ENCODE measurements at regions not wholly inside any gene's neighbourhood (a gene's known extent, or its start where the extent isn't known, plus 50 kb on each side); places are given as distances from the start of the nearest gene placed in this dataset.

GRCh38 chr18:78697446-78697845 is 282.2 kb upstream of the SALL3 start:
- DNase-seq (ENCODE audit: low read depth): no peak

GRCh38 chr18:78698914-78699313 is 280.7 kb upstream of the SALL3 start:
- DNase-seq (ENCODE audit: low read depth): no peak

GRCh38 chr18:78699499-78699898 is 280.1 kb upstream of the SALL3 start:
- DNase-seq (ENCODE audit: low read depth): no peak

GRCh38 chr18:78701771-78702396 is 277.7 kb upstream of the SALL3 start:
- DNase-seq (ENCODE audit: low read depth): no peak

GRCh38 chr18:78703291-78703690 is 276.3 kb upstream of the SALL3 start:
- DNase-seq (ENCODE audit: low read depth): no peak

GRCh38 chr18:78704971-78705461 is 274.6 kb upstream of the SALL3 start:
- DNase-seq (ENCODE audit: low read depth): no peak

- no peak for DNase-seq (ENCODE audit: low read depth)
Observed at GRCh38 chr18:78709261-78709809, 270.3 kb upstream of the SALL3 start.

- no peak for DNase-seq (ENCODE audit: low read depth)
Observed at GRCh38 chr18:78711316-78711715, 268.3 kb upstream of the SALL3 start.

- no peak for DNase-seq (ENCODE audit: low read depth)
Observed at GRCh38 chr18:78711971-78712370, 267.6 kb upstream of the SALL3 start.

- DNase-seq (ENCODE audit: low read depth): no peak
Observed at GRCh38 chr18:78713069-78713468, 266.5 kb upstream of the SALL3 start.

- DNase-seq (ENCODE audit: low read depth): no peak
Observed at GRCh38 chr18:78713726-78714125, 265.9 kb upstream of the SALL3 start.

GRCh38 chr18:78716022-78716421 is 263.6 kb upstream of the SALL3 start:
- no peak for DNase-seq (ENCODE audit: low read depth)

GRCh38 chr18:78716581-78716980 is 263.0 kb upstream of the SALL3 start:
- no peak for DNase-seq (ENCODE audit: low read depth)

- DNase-seq (ENCODE audit: low read depth): no peak
Observed at GRCh38 chr18:78717051-78717765, 262.4 kb upstream of the SALL3 start.

GRCh38 chr18:78717766-78718150 is 261.9 kb upstream of the SALL3 start:
- no peak for DNase-seq (ENCODE audit: low read depth)

GRCh38 chr18:78719821-78720220 is 259.8 kb upstream of the SALL3 start:
- DNase-seq (ENCODE audit: low read depth): no peak

- DNase-seq (ENCODE audit: low read depth): no peak
Observed at GRCh38 chr18:78720456-78721237, 259.0 kb upstream of the SALL3 start.

- no peak for DNase-seq (ENCODE audit: low read depth)
Observed at GRCh38 chr18:78721238-78721875, 258.3 kb upstream of the SALL3 start.

- no peak for DNase-seq (ENCODE audit: low read depth)
Observed at GRCh38 chr18:78721981-78722380, 257.6 kb upstream of the SALL3 start.

GRCh38 chr18:78722386-78722785 is 257.2 kb upstream of the SALL3 start:
- no peak for DNase-seq (ENCODE audit: low read depth)

GRCh38 chr18:78722929-78723710 is 256.5 kb upstream of the SALL3 start:
- DNase-seq (ENCODE audit: low read depth): no peak

Measured in M059J (cell line).